ENCODE measurements at regions not wholly inside any gene's neighbourhood (a gene's known extent, or its start where the extent isn't known, plus 50 kb on each side); places are given as distances from the start of the nearest gene placed in this dataset.

DNA sequence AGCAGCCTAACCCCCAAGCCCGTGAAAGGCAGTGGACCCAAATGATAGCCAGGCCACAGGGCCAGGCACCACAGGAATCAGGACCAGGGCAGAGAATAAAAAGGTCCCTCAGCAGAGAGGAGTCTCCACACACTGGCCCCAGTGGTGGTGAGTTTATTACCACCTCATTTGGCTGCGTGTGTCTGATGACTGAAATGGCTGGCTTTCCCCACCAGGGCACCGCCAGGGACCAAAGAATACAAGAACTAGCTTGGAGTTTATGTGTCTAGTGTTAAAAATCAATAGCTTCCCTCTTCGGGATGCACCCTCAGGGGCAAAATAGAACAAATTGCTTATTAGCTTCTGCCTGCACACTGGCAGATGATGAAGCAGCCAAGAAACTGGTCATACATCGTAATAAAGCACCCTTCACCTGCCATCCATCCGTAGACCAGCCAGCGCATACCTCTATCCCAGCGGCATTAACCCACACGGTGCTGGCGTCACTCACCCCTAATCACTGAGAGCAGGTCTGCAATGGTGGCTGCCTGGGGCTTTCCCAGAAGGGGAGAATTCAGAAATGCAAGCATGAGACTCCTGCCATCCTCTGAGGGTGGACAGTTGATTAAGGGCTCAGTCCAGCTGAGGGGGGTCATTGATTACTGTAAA is 223.7 kb upstream of the ZMIZ1 start:
- no peak overlapping the region for H3K27ac Mint-ChIP-seq (ENCODE audit: low read depth, unreplicated experiment)
- no peaks in the 10 kb centered on the region for H3K36me3 Mint-ChIP-seq (ENCODE audit: insufficient read depth, unreplicated experiment)
- no peak overlapping the region for H3K4me3 Mint-ChIP-seq (ENCODE audit: unreplicated experiment)
- DNase-seq (ENCODE audit: unreplicated experiment) = no peak
- intact Hi-C loops (cut with micrococcal nuclease) = no loop called here
- POLR2A ChIA-PET = interaction anchor here (0.6 kb wide), 1 partner anchor 184 kb away, joined by 3 read pairs; no protein-coding TSS in a partner anchor
- no peaks in the 10 kb centered on the region for H3K4me1 Mint-ChIP-seq (ENCODE audit: insufficient read depth, unreplicated experiment)
- TF ChIP-seq CTCF (IDR thresholded peaks at IDR 0.05; ENCODE audit: unreplicated experiment) = no peak
- CTCF ChIA-PET = interaction anchor here (1.1 kb wide), 1 partner anchor 221 kb away, joined by 3 read pairs; no protein-coding TSS in a partner anchor
- BruUV-seq (replicated peaks) = no TSS peak
- peaks cover 22% of the 10 kb centered on the region for H3K27me3 Mint-ChIP-seq (ENCODE audit: insufficient read depth, unreplicated experiment)
- H3K9me3 Mint-ChIP-seq (ENCODE audit: unreplicated experiment) = no peaks in the 10 kb centered on the region

- H3K27me3 Mint-ChIP-seq (ENCODE audit: insufficient read depth, unreplicated experiment) = peaks cover 14% of the 10 kb centered on the region
Observed at GRCh38 chr10:78846071-78846470, 222.7 kb upstream of the ZMIZ1 start.

GRCh38 chr10:78846760-78847159 is 222.0 kb upstream of the ZMIZ1 start:
- no peak for TF ChIP-seq CTCF (IDR thresholded peaks at IDR 0.05; ENCODE audit: unreplicated experiment)
- Mint-ChIP-seq H3K9me3 (ENCODE audit: unreplicated experiment) (no peaks in the 10 kb centered on the region), H3K27me3 (ENCODE audit: insufficient read depth, unreplicated experiment) (peaks cover 7% of the 10 kb centered on the region), H3K4me3 (ENCODE audit: unreplicated experiment) (no peak overlapping the region), H3K27ac (ENCODE audit: low read depth, unreplicated experiment) (no peak overlapping the region), H3K4me1 (ENCODE audit: insufficient read depth, unreplicated experiment) (no peaks in the 10 kb centered on the region), H3K36me3 (ENCODE audit: insufficient read depth, unreplicated experiment) (no peaks in the 10 kb centered on the region)
- no peak for DNase-seq (ENCODE audit: unreplicated experiment)
- ChIA-PET CTCF (interaction anchor here (0.6 kb wide), 1 partner anchor 22 kb away, joined by 3 read pairs; no protein-coding TSS in a partner anchor), POLR2A (no interaction called here)
- BruUV-seq (replicated peaks) = no TSS peak
- intact Hi-C loops (cut with micrococcal nuclease) = no loop called here

More at GRCh38 chr10:78846071-78846470, 222.7 kb upstream of the ZMIZ1 start:
- no peak overlapping the region for H3K27ac Mint-ChIP-seq (ENCODE audit: low read depth, unreplicated experiment)
- no peaks in the 10 kb centered on the region for H3K9me3 Mint-ChIP-seq (ENCODE audit: unreplicated experiment)
- no peaks in the 10 kb centered on the region for H3K4me1 Mint-ChIP-seq (ENCODE audit: insufficient read depth, unreplicated experiment)
- ChIA-PET CTCF (no interaction called here), POLR2A (no interaction called here)
- TF ChIP-seq CTCF (IDR thresholded peaks at IDR 0.05; ENCODE audit: unreplicated experiment) = no peak
- no peaks in the 10 kb centered on the region for H3K36me3 Mint-ChIP-seq (ENCODE audit: insufficient read depth, unreplicated experiment)
- BruUV-seq (replicated peaks) = no TSS peak
- H3K4me3 Mint-ChIP-seq (ENCODE audit: unreplicated experiment) = no peak overlapping the region
- intact Hi-C loops (cut with micrococcal nuclease) = no loop called here
- no peak for DNase-seq (ENCODE audit: unreplicated experiment)

DNA sequence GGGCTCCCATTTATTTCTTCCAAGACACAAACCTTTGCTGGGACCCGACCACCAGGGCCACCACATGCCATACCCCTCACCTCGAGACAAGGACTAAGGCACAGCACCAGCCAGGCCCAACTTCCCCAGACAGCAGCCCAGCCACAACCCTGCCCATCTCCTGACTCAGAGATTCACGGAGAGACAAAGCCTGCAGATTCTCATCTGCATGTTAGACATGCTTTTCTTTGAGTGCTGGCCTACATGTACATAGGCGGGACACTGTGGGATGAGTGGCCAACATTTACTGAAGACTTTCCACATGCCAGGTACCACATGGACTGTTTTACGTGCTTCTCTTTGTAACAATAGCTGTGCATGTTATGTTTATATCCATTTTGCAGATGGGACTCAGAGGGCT is 221.3 kb upstream of the ZMIZ1 start:
- Mint-ChIP-seq H3K9me3 (ENCODE audit: unreplicated experiment) (no peaks in the 10 kb centered on the region), H3K36me3 (ENCODE audit: insufficient read depth, unreplicated experiment) (no peaks in the 10 kb centered on the region), H3K4me1 (ENCODE audit: insufficient read depth, unreplicated experiment) (no peaks in the 10 kb centered on the region), H3K27ac (ENCODE audit: low read depth, unreplicated experiment) (no peak overlapping the region), H3K4me3 (ENCODE audit: unreplicated experiment) (no peak overlapping the region), H3K27me3 (ENCODE audit: insufficient read depth, unreplicated experiment) (no peaks in the 10 kb centered on the region)
- TF ChIP-seq CTCF (IDR thresholded peaks at IDR 0.05; ENCODE audit: unreplicated experiment) = no peak
- ChIA-PET CTCF (no interaction called here), POLR2A (no interaction called here)
- no TSS peak for BruUV-seq (replicated peaks)
- intact Hi-C loops (cut with micrococcal nuclease) = no loop called here
- no peak for DNase-seq (ENCODE audit: unreplicated experiment)

All from MCF 10A (cell line).